HEK293 (cell line): ENCODE measurements at regions not wholly inside any gene's neighbourhood (a gene's known extent, or its start where the extent isn't known, plus 50 kb on each side); places are given as distances from the start of the nearest gene placed in this dataset.
"Not testable (repeated sequence)": the region's sequence is repeated elsewhere in the genome, so short reads cannot be mapped to it uniquely, and the experiment has no call there.

ENCODE experiments used
- BCL11A ChIP-seq: fragments of 450-650 bp; formaldehyde crosslinking; IDR thresholded peaks from 2 replicates; pipeline ENCODE4 v1.5.1; 2016; ENCODE audit warnings: low read depth, missing biosample characterization, missing genetic modification characterization
- KLF7 ChIP-seq: fragments of 450-650 bp; formaldehyde crosslinking; IDR thresholded peaks from 2 replicates; pipeline ENCODE4 v1.5.1; 2016; ENCODE audit warnings: missing biosample characterization, missing genetic modification characterization, borderline replicate concordance
- RBAK ChIP-seq: fragments of 450-650 bp; formaldehyde crosslinking; IDR thresholded peaks from 2 replicates; pipeline ENCODE4 v1.5.1; 2016; ENCODE audit warnings: missing biosample characterization, missing genetic modification characterization
- WT1 ChIP-seq: fragments of 450-650 bp; formaldehyde crosslinking; IDR thresholded peaks from 2 replicates; pipeline ENCODE4 v1.5.1; 2016; ENCODE audit warnings: missing biosample characterization, missing genetic modification characterization
- YY2 ChIP-seq: fragments of 450-650 bp; formaldehyde crosslinking; IDR thresholded peaks from 2 replicates; pipeline ENCODE4 v1.5.1; 2016; ENCODE audit warnings: missing biosample characterization, missing genetic modification characterization
- ZFP41 ChIP-seq: fragments of 450-650 bp; formaldehyde crosslinking; IDR thresholded peaks from 2 replicates; pipeline ENCODE4 v1.5.1; 2016; ENCODE audit warnings: missing biosample characterization, missing genetic modification characterization, borderline replicate concordance
- ZNF274 ChIP-seq, 2 experiments: fragments of 200-500 bp in 1 of 2; fragments of 450-650 bp in 1 of 2; sonication (Bioruptor generic) in 1 of 2; formaldehyde crosslinking in 1 of 2; IDR thresholded peaks; 2 replicates each; pipeline versions ENCODE4 v1.5.1 to v1.6.1; 2014 to 2016; ENCODE audit warnings: borderline replicate concordance in 1 of 2, inconsistent platforms in 1 of 2, low read length in 1 of 2, missing biosample characterization in 1 of 2, missing genetic modification characterization in 1 of 2
- ZNF311 ChIP-seq: fragments of 450-650 bp; formaldehyde crosslinking; IDR thresholded peaks from 2 replicates; pipeline ENCODE4 v1.5.1; 2017; ENCODE audit warnings: missing biosample characterization, missing genetic modification characterization, borderline replicate concordance
- TF ChIP-seq, protein P1 (sequence below): fragments of 450-650 bp; formaldehyde crosslinking; IDR thresholded peaks from 2 replicates; pipeline ENCODE4 v1.5.1; 2016; ENCODE audit warnings: missing biosample characterization, missing genetic modification characterization
- TF ChIP-seq, protein P2 (sequence below): fragments of 450-650 bp; formaldehyde crosslinking; IDR thresholded peaks from 2 replicates; pipeline ENCODE4 v1.5.1; 2016; ENCODE audit warnings: missing biosample characterization, missing genetic modification characterization
- TF ChIP-seq, protein P3 (sequence below): fragments of 450-650 bp; formaldehyde crosslinking; IDR thresholded peaks from 2 replicates; pipeline ENCODE4 v1.5.1; 2016; ENCODE audit warnings: missing biosample characterization, missing genetic modification characterization

DNA sequence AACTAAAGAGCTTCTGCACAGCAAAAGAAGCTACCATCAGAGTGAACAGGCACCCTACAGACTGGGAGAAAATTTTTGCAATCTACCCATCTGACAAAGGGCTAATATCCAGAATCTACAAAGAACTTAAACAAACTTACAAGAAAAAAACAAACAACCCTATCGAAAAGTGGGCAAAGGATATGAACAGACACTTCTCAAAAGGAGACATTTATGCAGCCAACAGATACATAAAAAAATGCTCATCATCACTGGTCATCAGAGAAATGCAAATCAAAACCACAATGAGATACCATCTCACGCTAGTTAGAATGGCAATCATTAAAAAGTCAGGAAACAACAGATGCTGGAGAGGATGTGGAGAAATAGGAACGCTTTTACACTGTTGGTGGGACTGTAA lies 72.1 kb downstream of the ELAPOR2 start:
- not testable (repeated sequence) for TF ChIP-seq ZNF311 (tag by site-specific recombination); ZNF274 (IDR thresholded peaks at IDR 0.05; ENCODE audit: low read length); ZNF274 (tag by site-specific recombination; IDR thresholded peaks at IDR 0.05; ENCODE audit: borderline replicate concordance); WT1 (tag by site-specific recombination); BCL11A (tag by site-specific recombination); ZFP41; RBAK (tag by site-specific recombination); KLF7 (tag by site-specific recombination); YY2
- TF ChIP-seq, protein P1, sequence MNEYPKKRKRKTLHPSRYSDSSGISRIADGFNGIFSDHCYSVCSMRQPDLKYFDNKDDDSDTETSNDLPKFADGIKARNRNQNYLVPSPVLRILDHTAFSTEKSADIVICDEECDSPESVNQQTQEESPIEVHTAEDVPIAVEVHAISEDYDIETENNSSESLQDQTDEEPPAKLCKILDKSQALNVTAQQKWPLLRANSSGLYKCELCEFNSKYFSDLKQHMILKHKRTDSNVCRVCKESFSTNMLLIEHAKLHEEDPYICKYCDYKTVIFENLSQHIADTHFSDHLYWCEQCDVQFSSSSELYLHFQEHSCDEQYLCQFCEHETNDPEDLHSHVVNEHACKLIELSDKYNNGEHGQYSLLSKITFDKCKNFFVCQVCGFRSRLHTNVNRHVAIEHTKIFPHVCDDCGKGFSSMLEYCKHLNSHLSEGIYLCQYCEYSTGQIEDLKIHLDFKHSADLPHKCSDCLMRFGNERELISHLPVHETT: not testable (repeated sequence)
- TF ChIP-seq, protein P2, sequence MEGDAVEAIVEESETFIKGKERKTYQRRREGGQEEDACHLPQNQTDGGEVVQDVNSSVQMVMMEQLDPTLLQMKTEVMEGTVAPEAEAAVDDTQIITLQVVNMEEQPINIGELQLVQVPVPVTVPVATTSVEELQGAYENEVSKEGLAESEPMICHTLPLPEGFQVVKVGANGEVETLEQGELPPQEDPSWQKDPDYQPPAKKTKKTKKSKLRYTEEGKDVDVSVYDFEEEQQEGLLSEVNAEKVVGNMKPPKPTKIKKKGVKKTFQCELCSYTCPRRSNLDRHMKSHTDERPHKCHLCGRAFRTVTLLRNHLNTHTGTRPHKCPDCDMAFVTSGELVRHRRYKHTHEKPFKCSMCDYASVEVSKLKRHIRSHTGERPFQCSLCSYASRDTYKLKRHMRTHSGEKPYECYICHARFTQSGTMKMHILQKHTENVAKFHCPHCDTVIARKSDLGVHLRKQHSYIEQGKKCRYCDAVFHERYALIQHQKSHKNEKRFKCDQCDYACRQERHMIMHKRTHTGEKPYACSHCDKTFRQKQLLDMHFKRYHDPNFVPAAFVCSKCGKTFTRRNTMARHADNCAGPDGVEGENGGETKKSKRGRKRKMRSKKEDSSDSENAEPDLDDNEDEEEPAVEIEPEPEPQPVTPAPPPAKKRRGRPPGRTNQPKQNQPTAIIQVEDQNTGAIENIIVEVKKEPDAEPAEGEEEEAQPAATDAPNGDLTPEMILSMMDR (tag by site-specific recombination): not testable (repeated sequence)
- TF ChIP-seq, protein P3, sequence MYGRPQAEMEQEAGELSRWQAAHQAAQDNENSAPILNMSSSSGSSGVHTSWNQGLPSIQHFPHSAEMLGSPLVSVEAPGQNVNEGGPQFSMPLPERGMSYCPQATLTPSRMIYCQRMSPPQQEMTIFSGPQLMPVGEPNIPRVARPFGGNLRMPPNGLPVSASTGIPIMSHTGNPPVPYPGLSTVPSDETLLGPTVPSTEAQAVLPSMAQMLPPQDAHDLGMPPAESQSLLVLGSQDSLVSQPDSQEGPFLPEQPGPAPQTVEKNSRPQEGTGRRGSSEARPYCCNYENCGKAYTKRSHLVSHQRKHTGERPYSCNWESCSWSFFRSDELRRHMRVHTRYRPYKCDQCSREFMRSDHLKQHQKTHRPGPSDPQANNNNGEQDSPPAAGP (tag by site-specific recombination): not testable (repeated sequence)
